Muscle layer of colon (tissue), 2 donors: ENCODE measurements at regions not wholly inside any gene's neighbourhood (a gene's known extent, or its start where the extent isn't known, plus 50 kb on each side); places are given as distances from the start of the nearest gene placed in this dataset.

ENCODE experiments used
- H3K27ac ChIP-seq: one replicate; pipeline ENCODE4 v1.7.0; 2013; ENCODE audit warnings: low read depth, mild to moderate bottlenecking, low read length, moderate library complexity
- H3K27me3 ChIP-seq, 2 donors: one replicate each; pipeline ENCODE4 v1.7.0; 2013; ENCODE audit warnings: low read length in 2 of 2, mild to moderate bottlenecking in 2 of 2; ENCODE audit not compliant: insufficient read depth in 2 of 2, control insufficient read depth in 1 of 2
- H3K36me3 ChIP-seq: one replicate; pipeline ENCODE4 v1.7.0; 2013; ENCODE audit warnings: mild to moderate bottlenecking, low read length; ENCODE audit not compliant: insufficient read depth
- H3K4me1 ChIP-seq: one replicate; pipeline ENCODE4 v1.7.0; 2013; ENCODE audit warnings: mild to moderate bottlenecking, low read length; ENCODE audit not compliant: insufficient read depth
- H3K4me3 ChIP-seq, 2 donors: one replicate each; pipeline ENCODE4 v1.7.0; 2013; ENCODE audit warnings: low read length in 2 of 2, low read depth in 1 of 2, mild to moderate bottlenecking in 1 of 2, moderate library complexity in 1 of 2
- H3K9ac ChIP-seq: one replicate; pipeline ENCODE4 v1.7.0; 2013; ENCODE audit warnings: low read length
- H3K9me3 ChIP-seq: one replicate; pipeline ENCODE4 v1.7.0; 2013; ENCODE audit warnings: mild to moderate bottlenecking, low read length
- donor health status: abdominal sarcoma.
- donor health status: Adenocarcinoma of cecum.

GRCh38 chr18:70513502-70514171 lies 224.8 kb downstream of the SOCS6 start:
- H3K27ac ChIP-seq = no peak overlapping the region
- H3K4me3 ChIP-seq = no peak overlapping the region
- H3K4me1 ChIP-seq = no peaks in the 10 kb centered on the region
- no peaks in the 10 kb centered on the region for H3K9me3 ChIP-seq
- H3K27me3 ChIP-seq = no peaks in the 10 kb centered on the region
- H3K36me3 ChIP-seq = no peaks in the 10 kb centered on the region
- H3K9ac ChIP-seq = no peak overlapping the region

GRCh38 chr18:70507970-70508369 lies 219.1 kb downstream of the SOCS6 start:
- Histone ChIP-seq H3K9ac (no peak overlapping the region), H3K4me1 (no peaks in the 10 kb centered on the region), H3K27ac (no peak overlapping the region), H3K4me3 (no peak overlapping the region), H3K9me3 (no peaks in the 10 kb centered on the region), H3K27me3 (no peaks in the 10 kb centered on the region), H3K36me3 (no peaks in the 10 kb centered on the region)

- Histone ChIP-seq H3K27ac (no peak overlapping the region), H3K9ac (no peak overlapping the region), H3K36me3 (no peaks in the 10 kb centered on the region), H3K27me3 (no peaks in the 10 kb centered on the region), H3K9me3 (no peaks in the 10 kb centered on the region), H3K4me3 (no peak overlapping the region), H3K4me1 (no peaks in the 10 kb centered on the region)
These were observed 217.7 kb downstream of the SOCS6 start for GRCh38 chr18:70506511-70506910.

GRCh38 chr18:70503060-70503459 lies 214.2 kb downstream of the SOCS6 start:
- H3K9me3 ChIP-seq = no peaks in the 10 kb centered on the region
- H3K36me3 ChIP-seq = no peaks in the 10 kb centered on the region
- H3K4me1 ChIP-seq = no peaks in the 10 kb centered on the region
- H3K4me3 ChIP-seq = no peak overlapping the region
- H3K9ac ChIP-seq = no peak overlapping the region
- H3K27me3 ChIP-seq = no peaks in the 10 kb centered on the region
- no peak overlapping the region for H3K27ac ChIP-seq

- H3K9ac ChIP-seq = no peak overlapping the region
- H3K9me3 ChIP-seq = no peaks in the 10 kb centered on the region
- no peaks in the 10 kb centered on the region for H3K27me3 ChIP-seq
- H3K4me3 ChIP-seq = no peak overlapping the region
- H3K27ac ChIP-seq = no peak overlapping the region
- no peaks in the 10 kb centered on the region for H3K4me1 ChIP-seq
- no peaks in the 10 kb centered on the region for H3K36me3 ChIP-seq
These were observed 212.5 kb downstream of the SOCS6 start for GRCh38 chr18:70501358-70501757.

- no peaks in the 10 kb centered on the region for H3K36me3 ChIP-seq
- H3K27me3 ChIP-seq = no peaks in the 10 kb centered on the region
- H3K9ac ChIP-seq = no peak overlapping the region
- H3K27ac ChIP-seq = no peak overlapping the region
- H3K4me3 ChIP-seq = no peak overlapping the region
- H3K9me3 ChIP-seq = no peaks in the 10 kb centered on the region
- no peaks in the 10 kb centered on the region for H3K4me1 ChIP-seq
These were observed 211.9 kb downstream of the SOCS6 start for GRCh38 chr18:70500748-70501147.

GRCh38 chr18:70499218-70499691 lies 210.4 kb downstream of the SOCS6 start:
- Histone ChIP-seq H3K4me1 (no peaks in the 10 kb centered on the region), H3K9ac (no peak overlapping the region), H3K27ac (no peak overlapping the region), H3K4me3 (no peak overlapping the region), H3K27me3 (no peaks in the 10 kb centered on the region), H3K9me3 (no peaks in the 10 kb centered on the region), H3K36me3 (no peaks in the 10 kb centered on the region)

GRCh38 chr18:70496353-70497294 lies 207.8 kb downstream of the SOCS6 start:
- Histone ChIP-seq H3K9me3 (no peaks in the 10 kb centered on the region), H3K9ac (no peak overlapping the region), H3K4me3 (no peak overlapping the region), H3K4me1 (no peaks in the 10 kb centered on the region), H3K36me3 (no peaks in the 10 kb centered on the region), H3K27ac (no peak overlapping the region), H3K27me3 (no peaks in the 10 kb centered on the region)

GRCh38 chr18:70494524-70494923 lies 205.7 kb downstream of the SOCS6 start:
- no peaks in the 10 kb centered on the region for H3K36me3 ChIP-seq
- H3K27me3 ChIP-seq = no peaks in the 10 kb centered on the region
- no peak overlapping the region for H3K27ac ChIP-seq
- H3K4me3 ChIP-seq = no peak overlapping the region
- no peaks in the 10 kb centered on the region for H3K9me3 ChIP-seq
- no peak overlapping the region for H3K9ac ChIP-seq
- H3K4me1 ChIP-seq = no peaks in the 10 kb centered on the region

- no peaks in the 10 kb centered on the region for H3K36me3 ChIP-seq
These were observed 204.6 kb downstream of the SOCS6 start for GRCh38 chr18:70493461-70493860.

GRCh38 chr18:70491734-70492348 lies 203.0 kb downstream of the SOCS6 start:
- H3K9ac ChIP-seq = no peak overlapping the region
- H3K4me1 ChIP-seq = no peaks in the 10 kb centered on the region
- no peaks in the 10 kb centered on the region for H3K27me3 ChIP-seq
- no peak overlapping the region for H3K4me3 ChIP-seq
- H3K9me3 ChIP-seq = no peaks in the 10 kb centered on the region
- no peak overlapping the region for H3K27ac ChIP-seq
- no peaks in the 10 kb centered on the region for H3K36me3 ChIP-seq

More at GRCh38 chr18:70493461-70493860, 204.6 kb downstream of the SOCS6 start:
- H3K9ac ChIP-seq = no peak overlapping the region
- H3K9me3 ChIP-seq = no peaks in the 10 kb centered on the region
- H3K27me3 ChIP-seq = no peaks in the 10 kb centered on the region
- H3K4me3 ChIP-seq = no peak overlapping the region
- no peak overlapping the region for H3K27ac ChIP-seq
- H3K4me1 ChIP-seq = no peaks in the 10 kb centered on the region
